DOHH2 (cell line): ENCODE measurements at regions not wholly inside any gene's neighbourhood (a gene's known extent, or its start where the extent isn't known, plus 50 kb on each side); places are given as distances from the start of the nearest gene placed in this dataset.

Experiments
- H3F3A ChIP-seq: fragments of 200-600 bp; sonication (generic), shearing (Covaris generic); 2 replicates; pipeline ENCODE4 v1.6.0; 2016; ENCODE audit warnings: antibody characterized with exemption, mild to moderate bottlenecking; ENCODE audit not compliant: control insufficient read depth, insufficient read depth
- H3K27ac ChIP-seq: fragments of 200-600 bp; sonication (generic); 2 replicates; pipeline ENCODE4 v1.5.1; 2014; ENCODE audit warnings: low read depth, mild to moderate bottlenecking, low read length, moderate library complexity
- H3K27me3 ChIP-seq: fragments of 200-600 bp; sonication (generic); 2 replicates; pipeline ENCODE4 v1.6.1; 2014; ENCODE audit warnings: mild to moderate bottlenecking, low read length, mixed read lengths; ENCODE audit not compliant: control insufficient read depth
- H3K36me3 ChIP-seq: fragments of 200-600 bp; sonication (generic); 2 replicates; pipeline ENCODE4 v1.6.1; 2014; ENCODE audit warnings: mild to moderate bottlenecking, low read length, moderate library complexity, mixed read lengths; ENCODE audit not compliant: control insufficient read depth
- H3K4me1 ChIP-seq: fragments of 200-600 bp; sonication (generic); 2 replicates; pipeline ENCODE4 v1.6.1; 2014; ENCODE audit warnings: mild to moderate bottlenecking, low read length, mixed read lengths; ENCODE audit not compliant: control insufficient read depth
- H3K4me2 ChIP-seq: fragments of 200-600 bp; sonication (generic); 2 replicates; pipeline ENCODE4 v1.6.0; 2014; ENCODE audit warnings: mild to moderate bottlenecking, low read length, moderate library complexity
- H3K4me3 ChIP-seq: fragments of 200-600 bp; sonication (generic); 2 replicates; pipeline ENCODE4 v1.5.1; 2014; ENCODE audit warnings: mild to moderate bottlenecking, low read length, mixed read lengths
- H3K79me2 ChIP-seq: fragments of 200-600 bp; sonication (generic); 2 replicates; pipeline ENCODE4 v1.6.1; 2014; ENCODE audit warnings: mild to moderate bottlenecking, low read length, mixed read lengths; ENCODE audit not compliant: control insufficient read depth
- H3K9me2 ChIP-seq: fragments of 200-600 bp; sonication (generic); replicated peaks from 2 replicates; pipeline ENCODE4 v1.6.1; 2014; ENCODE audit warnings: mild to moderate bottlenecking, low read length, mixed read lengths; ENCODE audit not compliant: control insufficient read depth
- H3K9me3 ChIP-seq: fragments of 200-600 bp; sonication (generic); 2 replicates; pipeline ENCODE4 v1.6.1; 2014; ENCODE audit warnings: antibody characterized with exemption, low read length, mixed read lengths; ENCODE audit not compliant: control insufficient read depth, insufficient read depth
- H4K20me1 ChIP-seq: fragments of 200-600 bp; sonication (generic); 2 replicates; pipeline ENCODE4 v1.6.0; 2014; ENCODE audit warnings: low read depth, mild to moderate bottlenecking, antibody characterized with exemption, low read length, moderate library complexity; ENCODE audit not compliant: control insufficient read depth, insufficient read depth
- EZH2phosphoT487 ChIP-seq: fragments of 200-600 bp; sonication (generic); IDR thresholded peaks from 2 replicates; pipeline ENCODE4 v1.6.1; 2017; ENCODE audit warnings: borderline replicate concordance, mild to moderate bottlenecking, antibody characterized with exemption, low read length, moderate library complexity, mixed read lengths
- TF ChIP-seq, protein P1 (sequence below): fragments of 200-600 bp; sonication (generic); IDR thresholded peaks from one replicate; pipeline ENCODE4 v1.5.1; 2014; ENCODE audit warnings: antibody characterized with exemption, mild to moderate bottlenecking, low read depth, low read length; ENCODE audit not compliant: poor library complexity, severe bottlenecking

DNA sequence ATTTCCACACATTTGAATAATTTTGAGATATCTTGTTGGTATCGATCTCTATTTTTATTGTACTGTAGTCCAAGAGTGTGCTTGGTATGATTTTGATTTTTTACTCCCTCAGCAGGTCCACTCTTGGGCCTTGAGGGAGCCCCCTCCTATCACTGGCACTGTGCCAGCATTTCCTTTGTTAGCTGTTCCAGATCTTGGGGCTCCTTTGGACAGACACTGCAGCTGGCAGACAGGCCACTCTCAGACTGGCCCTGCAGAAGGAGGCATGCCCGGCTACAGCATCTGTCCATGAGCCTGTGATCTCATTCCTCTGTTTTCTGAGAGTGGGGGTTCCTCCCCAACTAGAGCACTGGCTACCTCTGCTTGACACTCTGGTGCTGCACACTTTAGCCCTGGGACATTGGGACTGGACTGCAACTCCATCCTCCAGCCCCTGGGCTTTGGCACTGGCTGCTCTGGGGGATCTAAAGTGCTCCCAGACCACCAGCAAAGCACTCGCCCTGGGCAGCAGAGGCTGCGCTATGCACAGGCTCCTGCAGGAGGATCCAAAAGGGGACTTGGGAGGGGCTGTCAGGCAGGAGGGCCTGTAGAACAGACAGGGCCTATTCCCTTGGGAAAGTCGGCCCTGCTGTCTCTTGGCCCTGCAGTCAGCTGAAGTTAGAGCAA, 271.3 kb upstream of the DMAC1 start:
- H3K4me2 ChIP-seq: no peak overlapping the region
- no peaks in the 10 kb centered on the region for H3K79me2 ChIP-seq
- H3K9me2 ChIP-seq: no peaks in the 10 kb centered on the region
- H3K27me3 ChIP-seq: no peaks in the 10 kb centered on the region
- H3K4me3 ChIP-seq: no peak overlapping the region
- no peaks in the 10 kb centered on the region for H3K4me1 ChIP-seq
- no peak overlapping the region for H3K27ac ChIP-seq
- H3K9me3 ChIP-seq: no peaks in the 10 kb centered on the region
- H4K20me1 ChIP-seq: no peaks in the 10 kb centered on the region
- no peaks in the 10 kb centered on the region for H3F3A ChIP-seq
- no peaks in the 10 kb centered on the region for H3K36me3 ChIP-seq
- TF ChIP-seq EZH2phosphoT487: no peak
- TF ChIP-seq, protein P1, sequence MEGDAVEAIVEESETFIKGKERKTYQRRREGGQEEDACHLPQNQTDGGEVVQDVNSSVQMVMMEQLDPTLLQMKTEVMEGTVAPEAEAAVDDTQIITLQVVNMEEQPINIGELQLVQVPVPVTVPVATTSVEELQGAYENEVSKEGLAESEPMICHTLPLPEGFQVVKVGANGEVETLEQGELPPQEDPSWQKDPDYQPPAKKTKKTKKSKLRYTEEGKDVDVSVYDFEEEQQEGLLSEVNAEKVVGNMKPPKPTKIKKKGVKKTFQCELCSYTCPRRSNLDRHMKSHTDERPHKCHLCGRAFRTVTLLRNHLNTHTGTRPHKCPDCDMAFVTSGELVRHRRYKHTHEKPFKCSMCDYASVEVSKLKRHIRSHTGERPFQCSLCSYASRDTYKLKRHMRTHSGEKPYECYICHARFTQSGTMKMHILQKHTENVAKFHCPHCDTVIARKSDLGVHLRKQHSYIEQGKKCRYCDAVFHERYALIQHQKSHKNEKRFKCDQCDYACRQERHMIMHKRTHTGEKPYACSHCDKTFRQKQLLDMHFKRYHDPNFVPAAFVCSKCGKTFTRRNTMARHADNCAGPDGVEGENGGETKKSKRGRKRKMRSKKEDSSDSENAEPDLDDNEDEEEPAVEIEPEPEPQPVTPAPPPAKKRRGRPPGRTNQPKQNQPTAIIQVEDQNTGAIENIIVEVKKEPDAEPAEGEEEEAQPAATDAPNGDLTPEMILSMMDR: no peak

DNA sequence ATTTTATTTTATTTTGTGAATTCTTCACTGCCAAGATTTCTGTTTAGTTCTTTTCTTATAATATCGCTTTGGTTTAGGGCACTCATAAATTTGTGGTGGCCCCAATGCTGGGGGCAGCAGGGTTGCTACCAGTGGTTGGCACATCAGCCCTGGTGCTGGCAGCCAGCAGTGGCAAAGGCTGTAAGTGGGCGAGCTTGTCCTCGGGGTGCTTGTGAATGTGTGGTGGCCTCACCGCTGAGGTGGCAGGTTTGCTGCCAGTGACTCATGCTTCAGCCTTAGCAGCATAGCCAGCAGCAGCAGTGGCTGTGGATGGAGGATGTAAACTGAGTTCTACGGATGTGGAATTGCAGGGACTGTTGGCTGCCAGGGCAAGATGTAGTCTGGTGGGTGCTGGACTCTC, 262.9 kb upstream of the DMAC1 start:
- Histone ChIP-seq H3K79me2 (no peaks in the 10 kb centered on the region), H3K4me1 (peaks cover 3% of the 10 kb centered on the region; the same call in 1 of the 2 replicates), H3K9me2 (no peaks in the 10 kb centered on the region), H3K4me2 (no peak overlapping the region), H3K4me3 (no peak overlapping the region), H3K27me3 (no peaks in the 10 kb centered on the region), H3K27ac (no peak overlapping the region), H3K9me3 (no peaks in the 10 kb centered on the region; the same call in 1 of the 2 replicates), H3K36me3 (no peaks in the 10 kb centered on the region), H4K20me1 (no peaks in the 10 kb centered on the region), H3F3A (no peaks in the 10 kb centered on the region)
- TF ChIP-seq, protein P1: no peak
- TF ChIP-seq EZH2phosphoT487: no peak

DNA sequence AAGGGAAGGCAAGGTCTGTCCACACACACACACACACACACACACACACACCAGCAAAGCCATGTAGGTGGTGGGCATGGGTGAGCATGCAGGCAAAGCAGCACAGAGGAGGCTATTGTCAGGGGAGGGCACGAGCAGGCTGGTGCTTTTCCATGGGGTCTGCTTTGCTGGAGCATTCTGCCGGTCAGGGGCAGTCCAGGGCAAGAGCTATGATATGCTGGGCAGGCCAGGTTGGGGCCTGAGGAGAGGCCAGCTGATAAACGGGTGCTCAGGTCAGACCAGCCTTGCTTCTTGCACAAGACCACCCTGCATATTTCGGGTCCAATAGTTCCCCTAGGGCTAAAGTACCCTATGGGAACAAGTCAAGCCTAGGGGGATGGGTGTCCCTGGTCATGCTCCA, 253.9 kb upstream of the DMAC1 start:
- H4K20me1 ChIP-seq: no peaks in the 10 kb centered on the region
- peaks cover 3% of the 10 kb centered on the region; the same call in 1 of the 2 replicates for H3K4me1 ChIP-seq
- H3K4me3 ChIP-seq: no peak overlapping the region
- no peak overlapping the region for H3K27ac ChIP-seq
- TF ChIP-seq, protein P1: no peak
- TF ChIP-seq EZH2phosphoT487: no peak
- H3F3A ChIP-seq: no peaks in the 10 kb centered on the region
- no peaks in the 10 kb centered on the region for H3K9me3 ChIP-seq
- H3K79me2 ChIP-seq: no peaks in the 10 kb centered on the region
- no peaks in the 10 kb centered on the region for H3K27me3 ChIP-seq
- no peaks in the 10 kb centered on the region for H3K36me3 ChIP-seq
- no peak overlapping the region for H3K4me2 ChIP-seq
- no peaks in the 10 kb centered on the region for H3K9me2 ChIP-seq
